Stimulated activated CD8-positive, alpha-beta memory T cell treated with anti-CD3 and anti-CD28 coated beads, Interleukin-12 subunit alpha, Interleukin-12 subunit beta, amount 100 ng/mL, for 1 hour (primary cell): ENCODE measurements at regions not wholly inside any gene's neighbourhood (a gene's known extent, or its start where the extent isn't known, plus 50 kb on each side); places are given as distances from the start of the nearest gene placed in this dataset.

ENCODE experiments used
- DNase-seq: peaks from one replicate; pipeline ENCODE4 v3.0.0-alpha.2; 2020; ENCODE audit warnings: low read depth

- DNase-seq, result no peak
These were observed 263.7 kb downstream of the SOX11 start for GRCh38 chr2:5955921-5956320.

- DNase-seq, result no peak
These were observed 267.9 kb downstream of the SOX11 start for GRCh38 chr2:5959836-5960820.

- DNase-seq, result no peak
These were observed 275.3 kb downstream of the SOX11 start for GRCh38 chr2:5967506-5967905.

GRCh38 chr2:5969303-5969702, 277.1 kb downstream of the SOX11 start:
- DNase-seq, result no peak

DNA sequence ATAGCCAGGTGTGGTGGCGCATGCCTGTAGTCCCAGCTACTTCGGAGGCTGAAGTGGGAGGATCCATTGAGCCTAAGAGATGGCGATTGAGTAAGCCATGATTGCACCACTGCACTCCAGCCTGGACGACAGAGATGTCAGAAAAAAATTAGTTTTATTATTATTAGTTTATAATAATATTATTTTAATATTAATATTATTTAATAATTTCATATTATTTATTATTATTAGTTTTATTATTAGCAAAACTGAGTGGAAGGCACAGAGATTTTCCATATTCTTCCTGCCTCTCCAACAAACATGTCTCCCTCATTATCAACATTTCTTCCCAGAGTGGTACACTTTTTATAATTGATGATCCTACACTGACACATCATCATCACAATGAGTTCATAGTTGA, 278.2 kb downstream of the SOX11 start:
- no peak for DNase-seq

- DNase-seq, result no peak
These were observed 282.3 kb downstream of the SOX11 start for GRCh38 chr2:5974477-5974876.

DNA sequence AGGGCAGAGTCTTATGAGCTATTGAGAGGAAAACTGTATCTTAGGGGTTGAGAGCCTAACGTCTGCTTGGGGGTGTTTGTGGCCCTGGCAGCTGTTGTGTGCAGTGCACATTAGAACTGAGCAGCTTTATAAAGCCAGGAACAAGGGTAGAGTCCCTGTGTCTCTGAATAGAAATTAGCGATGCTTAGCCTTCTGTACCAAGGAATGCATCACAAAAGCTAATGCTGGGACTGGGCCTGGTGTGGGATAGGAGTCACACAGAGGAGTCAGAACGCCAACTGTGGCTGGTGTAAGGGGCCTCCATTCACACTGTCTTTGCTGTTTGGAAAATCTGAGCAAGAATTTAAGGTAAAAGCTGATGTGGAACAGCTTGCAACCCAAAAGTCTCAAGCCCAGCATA, 283.2 kb downstream of the SOX11 start:
- DNase-seq, result no peak

DNA sequence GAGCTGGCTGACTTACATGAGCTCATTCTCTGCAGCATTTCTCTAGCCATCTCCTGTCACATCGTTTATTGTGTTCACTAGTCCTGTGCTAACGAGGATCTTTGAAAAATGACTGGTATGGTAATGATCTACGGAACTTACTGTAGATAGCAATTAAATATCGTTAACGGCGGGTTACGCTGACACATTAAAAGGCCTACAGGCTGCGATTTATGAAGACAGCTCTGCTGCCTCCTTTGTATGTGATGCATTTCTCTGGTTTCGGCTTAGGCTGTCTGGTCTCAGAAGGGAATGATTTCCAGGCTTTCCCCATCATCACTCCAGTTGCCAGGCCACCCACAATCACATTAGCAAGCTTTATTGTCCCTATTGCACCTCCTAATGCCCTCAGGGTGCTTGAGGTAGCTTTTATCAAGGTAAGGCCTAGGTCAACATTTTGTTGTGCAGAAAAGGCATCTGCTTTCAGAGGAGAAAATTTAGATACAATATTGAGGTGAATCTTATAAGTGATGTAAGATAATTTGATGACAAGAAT, 284.4 kb downstream of the SOX11 start:
- DNase-seq, result no peak

GRCh38 chr2:5977477-5977876, 285.3 kb downstream of the SOX11 start:
- DNase-seq, result no peak

DNA sequence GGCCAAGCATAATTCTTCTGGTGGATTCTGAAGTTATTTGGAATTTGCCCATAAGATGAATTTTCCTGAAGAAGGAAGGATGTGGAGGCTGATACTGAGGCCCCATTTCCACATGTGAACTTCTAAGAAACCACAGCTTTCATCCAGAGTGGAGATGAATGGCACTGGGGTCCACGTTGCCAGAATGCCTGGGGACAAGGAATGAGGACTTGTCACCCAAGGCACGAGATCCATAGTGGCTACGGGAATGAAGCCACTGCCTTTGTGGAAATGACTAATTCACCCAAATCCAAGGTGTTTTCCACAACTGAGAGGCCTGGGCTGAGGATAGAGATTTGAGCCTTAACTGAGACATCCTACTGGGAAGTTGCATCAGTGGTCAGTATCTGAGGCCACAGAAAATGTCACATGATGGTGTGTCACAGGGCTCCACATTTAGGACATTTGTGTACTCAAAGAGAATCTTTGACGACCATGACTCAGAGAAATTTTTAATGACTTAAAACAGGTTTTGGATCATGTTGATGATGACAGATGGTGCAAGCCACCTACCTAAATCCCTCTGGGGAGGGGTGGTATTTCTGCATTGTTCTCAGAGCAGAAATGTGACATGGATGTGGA, 286.1 kb downstream of the SOX11 start:
- no peak for DNase-seq

DNA sequence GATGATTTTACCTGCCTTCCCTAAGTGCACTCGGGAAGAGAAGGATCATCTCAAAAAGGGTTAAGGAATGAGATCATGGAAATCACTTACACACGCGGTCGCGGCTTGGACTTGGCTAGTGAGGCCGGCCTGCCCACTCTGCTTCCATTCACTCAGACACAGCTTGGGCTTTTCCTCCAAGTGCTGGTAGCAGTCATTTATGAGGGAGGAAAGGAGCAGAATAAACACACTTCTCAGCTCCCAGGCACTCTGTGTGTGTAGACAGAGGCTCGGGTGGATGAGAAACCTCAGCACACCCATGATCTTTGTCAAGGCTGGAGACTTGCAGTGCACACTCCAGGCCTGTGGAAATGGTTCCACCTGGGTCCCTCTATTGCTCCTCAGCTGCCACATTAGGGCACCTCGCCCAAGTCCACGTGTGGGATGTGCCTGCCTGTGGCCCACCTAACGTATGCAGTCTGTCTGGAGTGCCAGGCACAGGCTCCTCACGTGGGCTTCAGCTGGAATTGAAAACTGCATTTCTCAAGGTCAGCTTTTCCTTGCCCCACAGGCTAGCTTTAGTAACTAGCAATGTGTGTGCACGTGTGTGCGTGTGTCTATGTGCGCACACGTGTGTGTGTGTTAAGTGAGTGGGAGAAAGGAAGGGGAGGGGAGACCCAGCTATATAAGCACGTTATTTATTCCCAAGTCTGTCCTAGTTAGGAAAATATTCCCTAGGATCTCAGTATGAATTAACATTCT, 288.4 kb downstream of the SOX11 start:
- no peak for DNase-seq

GRCh38 chr2:5982193-5982902, 290.2 kb downstream of the SOX11 start:
- no peak for DNase-seq

DNA sequence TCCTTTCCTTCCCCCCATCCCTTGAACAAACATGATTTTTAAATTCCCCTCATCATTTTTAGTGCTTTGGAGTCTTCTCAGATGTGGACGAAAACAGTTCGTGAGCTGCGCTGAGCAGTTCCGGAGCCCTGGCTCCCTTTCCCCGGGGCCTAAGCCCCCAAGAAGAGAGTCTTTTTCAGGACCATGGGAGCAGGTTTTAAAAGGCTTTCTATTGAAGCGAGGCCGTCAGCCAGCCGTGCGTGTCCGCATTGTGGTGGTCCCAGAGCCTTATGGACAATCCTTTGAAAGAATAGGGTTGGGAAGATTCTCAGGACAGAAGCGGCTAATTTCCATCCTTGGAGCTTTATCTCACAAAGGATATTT, 290.7 kb downstream of the SOX11 start:
- DNase-seq, result no peak

- no peak for DNase-seq
These were observed 291.5 kb downstream of the SOX11 start for GRCh38 chr2:5983511-5984272.

DNA sequence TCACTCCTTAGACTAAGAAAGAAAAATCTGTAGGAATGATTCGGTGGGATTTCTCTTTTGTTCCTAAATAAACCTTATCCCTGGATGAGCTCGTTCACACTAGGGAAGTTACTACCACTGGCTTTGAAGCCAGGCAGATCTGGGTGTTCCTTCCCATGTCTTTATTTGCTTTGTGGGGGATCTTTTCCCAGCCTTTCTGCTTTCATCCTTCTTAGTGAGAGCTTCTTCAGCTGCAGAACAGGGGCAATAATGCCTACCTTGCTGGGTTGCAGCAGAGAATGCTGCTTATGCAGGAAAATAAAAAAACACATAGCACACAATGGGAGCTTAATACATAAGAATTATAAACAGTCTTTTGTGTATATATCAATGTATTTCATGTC, 292.1 kb downstream of the SOX11 start:
- no peak for DNase-seq

DNA sequence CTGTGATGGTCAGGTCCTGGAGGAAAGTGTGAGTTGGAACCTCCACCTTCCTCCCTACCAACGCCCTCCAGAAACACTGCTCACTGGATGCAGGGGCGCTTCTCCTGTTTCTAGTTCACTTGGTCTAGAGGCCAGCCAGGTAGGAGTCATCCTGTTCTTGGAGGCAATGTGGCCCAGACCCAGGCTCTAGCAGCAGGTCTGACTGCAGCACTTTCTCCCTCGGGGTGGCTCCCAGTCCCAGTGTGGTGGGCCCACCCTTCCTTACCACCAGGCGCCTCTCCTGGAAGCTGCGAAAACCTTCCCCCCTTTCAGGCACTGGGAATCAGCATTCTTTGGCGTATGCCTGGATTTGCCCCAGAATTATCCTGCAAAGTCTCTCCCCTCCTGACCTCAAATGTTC, 292.8 kb downstream of the SOX11 start:
- no peak for DNase-seq

- no peak for DNase-seq
These were observed 293.6 kb downstream of the SOX11 start for GRCh38 chr2:5985536-5986385.

GRCh38 chr2:5986801-5987787, 294.9 kb downstream of the SOX11 start:
- no peak for DNase-seq

GRCh38 chr2:5988120-5988519, 295.9 kb downstream of the SOX11 start:
- DNase-seq, result no peak
